Suprapubic skin (tissue), 4 donors: ENCODE measurements at regions not wholly inside any gene's neighbourhood (a gene's known extent, or its start where the extent isn't known, plus 50 kb on each side); places are given as distances from the start of the nearest gene placed in this dataset.
"Not testable (repeated sequence)": the region's sequence is repeated elsewhere in the genome, so short reads cannot be mapped to it uniquely, and the experiment has no call there.

Experiments
- DNase-seq, 2 donors: peaks; one replicate each; pipeline ENCODE4 v3.0.0-alpha.2; 2019; ENCODE audit warnings: low spot score in 2 of 2
- H3K27ac ChIP-seq: fragments of 200-600 bp; sonication (generic); one replicate; pipeline ENCODE4 v1.5.1; 2019
- H3K27me3 ChIP-seq: fragments of 200-600 bp; sonication (generic); one replicate; pipeline ENCODE4 v1.5.1; 2019
- H3K36me3 ChIP-seq: fragments of 200-600 bp; sonication (generic); one replicate; pipeline ENCODE4 v1.5.1; 2019
- H3K4me1 ChIP-seq: fragments of 200-600 bp; sonication (generic); one replicate; pipeline ENCODE4 v1.5.1; 2019
- H3K4me3 ChIP-seq: fragments of 200-600 bp; sonication (generic); one replicate; pipeline ENCODE4 v1.5.1; 2019; ENCODE audit warnings: mild to moderate bottlenecking
- H3K9me3 ChIP-seq: fragments of 200-600 bp; sonication (generic); one replicate; pipeline ENCODE4 v1.5.1; 2019
- EP300 ChIP-seq: sonication (generic); formaldehyde crosslinking; IDR thresholded peaks from one replicate; pipeline ENCODE4 v1.6.1; 2017; ENCODE audit warnings: antibody characterized with exemption
- POLR2A ChIP-seq, 2 donors: fragments of 450-650 bp; IDR thresholded peaks; one replicate each; pipeline ENCODE4 v1.6.1; 2017; ENCODE audit warnings: antibody characterized with exemption in 2 of 2, mild to moderate bottlenecking in 2 of 2, moderate library complexity in 2 of 2
- POLR2AphosphoS5 ChIP-seq, 3 donors: sonication (generic); formaldehyde crosslinking; IDR thresholded peaks; one replicate each; pipeline ENCODE4 v1.6.1; 2017; ENCODE audit warnings: antibody characterized with exemption in 3 of 3
- WGBS: methylation state at CpG from one replicate; pipeline ENCODE4 v1.1.5; 2018; 5-methylcytosine and 5-hydroxymethylcytosine counted together
- TF ChIP-seq, protein P1 (sequence below), 2 donors: fragments of 200-600 bp in 1 of 2; fragments of 450-650 bp in 1 of 2; sonication (generic) in 1 of 2; IDR thresholded peaks; one replicate each; pipeline ENCODE4 v1.5.1; 2016 to 2019; ENCODE audit warnings: antibody characterized with exemption in 2 of 2, mild to moderate bottlenecking in 1 of 2, moderate library complexity in 1 of 2

GRCh38 chr3:20564966-20565365, 379.0 kb upstream of the SGO1 start:
- Histone ChIP-seq H3K27me3 (no peaks in the 10 kb centered on the region), H3K36me3 (no peaks in the 10 kb centered on the region), H3K4me3 (no peak overlapping the region), H3K27ac (no peak overlapping the region), H3K4me1 (no peaks in the 10 kb centered on the region), H3K9me3 (no peaks in the 10 kb centered on the region)
- TF ChIP-seq EP300 (no peak), POLR2AphosphoS5 (IDR thresholded peaks at IDR 0.05) (no peak), POLR2A (IDR thresholded peaks at IDR 0.05) (no peak)
- TF ChIP-seq, protein P1, sequence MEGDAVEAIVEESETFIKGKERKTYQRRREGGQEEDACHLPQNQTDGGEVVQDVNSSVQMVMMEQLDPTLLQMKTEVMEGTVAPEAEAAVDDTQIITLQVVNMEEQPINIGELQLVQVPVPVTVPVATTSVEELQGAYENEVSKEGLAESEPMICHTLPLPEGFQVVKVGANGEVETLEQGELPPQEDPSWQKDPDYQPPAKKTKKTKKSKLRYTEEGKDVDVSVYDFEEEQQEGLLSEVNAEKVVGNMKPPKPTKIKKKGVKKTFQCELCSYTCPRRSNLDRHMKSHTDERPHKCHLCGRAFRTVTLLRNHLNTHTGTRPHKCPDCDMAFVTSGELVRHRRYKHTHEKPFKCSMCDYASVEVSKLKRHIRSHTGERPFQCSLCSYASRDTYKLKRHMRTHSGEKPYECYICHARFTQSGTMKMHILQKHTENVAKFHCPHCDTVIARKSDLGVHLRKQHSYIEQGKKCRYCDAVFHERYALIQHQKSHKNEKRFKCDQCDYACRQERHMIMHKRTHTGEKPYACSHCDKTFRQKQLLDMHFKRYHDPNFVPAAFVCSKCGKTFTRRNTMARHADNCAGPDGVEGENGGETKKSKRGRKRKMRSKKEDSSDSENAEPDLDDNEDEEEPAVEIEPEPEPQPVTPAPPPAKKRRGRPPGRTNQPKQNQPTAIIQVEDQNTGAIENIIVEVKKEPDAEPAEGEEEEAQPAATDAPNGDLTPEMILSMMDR (IDR thresholded peaks at IDR 0.05), result no peak
- DNase-seq, result no peak
- WGBS, result 66% methylated on average over 3 of the region's 3 CpGs

- H3K4me1 ChIP-seq, result no peaks in the 10 kb centered on the region
- no peak overlapping the region for H3K4me3 ChIP-seq
- H3K36me3 ChIP-seq, result no peaks in the 10 kb centered on the region
- H3K27me3 ChIP-seq, result no peaks in the 10 kb centered on the region
- TF ChIP-seq, protein P1 (IDR thresholded peaks at IDR 0.05), result no peak
- TF ChIP-seq EP300 (no peak), POLR2A (IDR thresholded peaks at IDR 0.05) (no peak), POLR2AphosphoS5 (IDR thresholded peaks at IDR 0.05) (no peak)
- no peak overlapping the region for H3K27ac ChIP-seq
- 97% methylated on average over 2 of the region's 2 CpGs for WGBS
- no peaks in the 10 kb centered on the region for H3K9me3 ChIP-seq
- no peak for DNase-seq
Measured at GRCh38 chr3:20563985-20564384, 378.0 kb upstream of the SGO1 start.

DNA sequence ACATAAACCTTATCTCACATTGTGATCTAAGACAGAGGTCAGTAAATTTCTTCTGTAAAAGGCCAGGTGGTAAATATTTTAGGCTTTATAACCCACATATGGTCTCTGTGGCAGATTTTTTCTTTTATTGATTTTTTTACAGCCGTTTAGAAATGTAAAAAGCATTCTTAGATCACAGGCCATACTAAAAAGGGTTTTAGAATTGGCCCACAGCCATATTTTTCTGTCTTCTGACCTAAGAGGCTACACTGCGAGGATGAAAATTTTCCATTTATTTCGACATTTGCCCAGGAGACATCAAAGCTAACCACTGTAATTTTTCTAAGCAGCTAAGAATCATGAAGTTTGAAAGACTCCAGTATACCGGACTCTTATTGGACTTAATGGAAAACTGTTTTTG, 377.2 kb upstream of the SGO1 start:
- H3K4me3 ChIP-seq, result no peak overlapping the region
- WGBS, result 66% methylated on average over 4 of the region's 4 CpGs
- no peaks in the 10 kb centered on the region for H3K36me3 ChIP-seq
- H3K9me3 ChIP-seq, result no peaks in the 10 kb centered on the region
- H3K27ac ChIP-seq, result no peak overlapping the region
- DNase-seq, result no peak
- no peak for TF ChIP-seq EP300
- no peak for TF ChIP-seq POLR2A (IDR thresholded peaks at IDR 0.05)
- TF ChIP-seq, protein P1 (IDR thresholded peaks at IDR 0.05), result no peak
- no peak for TF ChIP-seq POLR2AphosphoS5 (IDR thresholded peaks at IDR 0.05)
- H3K27me3 ChIP-seq, result no peaks in the 10 kb centered on the region
- no peaks in the 10 kb centered on the region for H3K4me1 ChIP-seq

DNA sequence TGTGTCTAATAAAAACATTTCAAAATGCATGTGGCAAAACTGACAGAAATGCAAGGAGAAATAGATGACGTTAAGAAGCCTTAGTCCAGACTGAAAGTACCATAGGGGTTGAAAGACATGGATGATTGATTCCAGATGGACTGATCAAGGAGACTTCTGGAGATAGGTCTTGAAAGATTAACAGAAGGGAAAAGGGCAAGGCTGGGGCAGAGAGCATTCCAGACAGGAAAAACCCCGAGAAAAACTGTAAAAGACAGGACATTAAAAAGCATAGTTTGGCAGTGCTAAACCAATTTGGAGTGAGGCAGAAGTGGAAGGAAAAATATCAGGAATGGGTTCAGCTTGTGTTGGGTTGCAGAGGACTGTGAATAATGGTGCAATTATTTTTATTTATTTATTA, 375.2 kb upstream of the SGO1 start:
- Histone ChIP-seq H3K27me3 (no peaks in the 10 kb centered on the region), H3K36me3 (no peaks in the 10 kb centered on the region), H3K4me3 (no peak overlapping the region), H3K9me3 (no peaks in the 10 kb centered on the region), H3K4me1 (no peaks in the 10 kb centered on the region), H3K27ac (no peak overlapping the region)
- DNase-seq, result no peak
- TF ChIP-seq EP300 (no peak), POLR2AphosphoS5 (IDR thresholded peaks at IDR 0.05) (no peak), POLR2A (IDR thresholded peaks at IDR 0.05) (no peak)
- TF ChIP-seq, protein P1 (IDR thresholded peaks at IDR 0.05), result no peak
- 35% methylated on average over 2 of the region's 2 CpGs for WGBS

- not testable (repeated sequence) for H3K9me3 ChIP-seq, H3K4me3 ChIP-seq, H3K27me3 ChIP-seq, H3K36me3 ChIP-seq, H3K27ac ChIP-seq, DNase-seq, H3K4me1 ChIP-seq
- WGBS, result 76% methylated on average over 5 of the region's 5 CpGs
Measured at GRCh38 chr3:20560446-20560845, 374.4 kb upstream of the SGO1 start.

DNA sequence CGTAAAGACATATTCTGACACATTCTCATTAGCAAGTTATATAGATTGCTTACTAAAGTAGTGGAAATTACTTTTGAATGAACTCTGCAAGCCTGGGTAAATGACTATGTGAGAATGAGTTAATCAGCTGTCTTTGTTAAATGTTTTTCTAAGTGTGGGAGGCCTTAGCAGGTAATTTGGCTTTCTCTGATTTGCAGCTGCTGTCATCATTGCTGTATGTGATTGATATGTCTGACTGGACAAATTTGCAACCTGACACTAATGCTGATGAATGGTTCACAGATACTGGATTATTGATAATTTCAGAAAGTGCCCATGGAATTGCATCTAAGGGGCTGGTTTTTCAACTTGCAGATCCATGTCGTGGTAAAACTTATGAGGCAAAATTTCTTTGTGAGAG, 372.2 kb upstream of the SGO1 start:
- 77% methylated on average over 2 of the region's 2 CpGs for WGBS
- no peak for TF ChIP-seq POLR2AphosphoS5 (IDR thresholded peaks at IDR 0.05)
- H3K36me3 ChIP-seq, result no peaks in the 10 kb centered on the region
- DNase-seq, result no peak
- H3K4me1 ChIP-seq, result no peaks in the 10 kb centered on the region
- no peak overlapping the region for H3K27ac ChIP-seq
- no peaks in the 10 kb centered on the region for H3K27me3 ChIP-seq
- H3K9me3 ChIP-seq, result no peaks in the 10 kb centered on the region
- no peak overlapping the region for H3K4me3 ChIP-seq
